Natural killer cell treated with Interleukin-12 subunit alpha and Interleukin-12 subunit beta and Interleukin-15 and Interleukin-18, amount 100 ng/mL, for 72 hours (primary cell): ENCODE measurements at regions not wholly inside any gene's neighbourhood (a gene's known extent, or its start where the extent isn't known, plus 50 kb on each side); places are given as distances from the start of the nearest gene placed in this dataset.

Source experiments
- ATAC-seq, 2 donors: fragments of 150-1000 bp; cut with Tn5 transposase in 1 of 2; sonication (Bioruptor Pico), chemical (Tn5 transposase) in 1 of 2; 2 replicates each; pipeline ENCODE4 v1.10.0; 2021
- DNase-seq: peaks from one replicate; pipeline ENCODE4 v3.0.0; 2022; ENCODE audit warnings: low spot score
- H3K27ac Mint-ChIP-seq, 2 donors: 1 replicate in 1 of 2; 2 replicates in 1 of 2; pipeline ENCODE4 v1.8.0; 2022; ENCODE audit warnings: mixed read lengths in 2 of 2, mild to moderate bottlenecking in 1 of 2, moderate library complexity in 1 of 2
- H3K27me3 Mint-ChIP-seq, 2 donors: 1 replicate in 1 of 2; 2 replicates in 1 of 2; pipeline ENCODE4 v1.8.0; 2022; ENCODE audit warnings: mixed read lengths in 2 of 2
- H3K36me3 Mint-ChIP-seq: one replicate; pipeline ENCODE4 v1.8.0; 2022; ENCODE audit warnings: mixed read lengths
- H3K4me1 Mint-ChIP-seq, 2 donors: 1 replicate in 1 of 2; 2 replicates in 1 of 2; pipeline ENCODE4 v1.8.0; 2022; ENCODE audit warnings: low read depth in 2 of 2, mixed read lengths in 2 of 2, mild to moderate bottlenecking in 1 of 2
- H3K4me3 Mint-ChIP-seq: one replicate; pipeline ENCODE4 v1.8.0; 2022; ENCODE audit warnings: mixed read lengths
- H3K9me3 Mint-ChIP-seq: 2 replicates; pipeline ENCODE4 v1.8.0; 2022; ENCODE audit warnings: mixed read lengths

DNA sequence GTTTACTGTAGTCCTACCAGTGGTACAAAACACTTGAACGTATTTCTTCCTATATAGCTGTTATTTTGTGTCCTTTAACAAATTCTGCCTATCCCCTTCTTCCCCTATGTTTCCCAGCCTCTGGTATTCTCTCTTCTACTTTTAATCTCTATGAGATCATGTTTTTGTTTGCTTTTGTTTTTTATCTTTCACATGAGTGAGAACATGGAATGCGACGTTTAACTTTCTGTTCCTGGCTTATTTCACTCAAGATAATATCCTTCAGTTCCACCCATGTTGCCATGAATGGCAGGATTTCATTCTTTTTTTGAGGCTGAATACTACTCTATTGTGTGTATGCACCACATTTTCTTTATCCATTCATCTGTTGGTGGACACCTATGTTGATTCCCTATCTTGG lies 634.4 kb upstream of the WWC1 start:
- H3K27ac Mint-ChIP-seq, result no peak overlapping the region
- H3K27me3 Mint-ChIP-seq, result no peaks in the 10 kb centered on the region
- no peak overlapping the region for H3K4me3 Mint-ChIP-seq
- H3K4me1 Mint-ChIP-seq, result no peaks in the 10 kb centered on the region
- H3K9me3 Mint-ChIP-seq, result peaks cover 4% of the 10 kb centered on the region
- DNase-seq (no peak), ATAC-seq (no peak)
- no peaks in the 10 kb centered on the region for H3K36me3 Mint-ChIP-seq

DNA sequence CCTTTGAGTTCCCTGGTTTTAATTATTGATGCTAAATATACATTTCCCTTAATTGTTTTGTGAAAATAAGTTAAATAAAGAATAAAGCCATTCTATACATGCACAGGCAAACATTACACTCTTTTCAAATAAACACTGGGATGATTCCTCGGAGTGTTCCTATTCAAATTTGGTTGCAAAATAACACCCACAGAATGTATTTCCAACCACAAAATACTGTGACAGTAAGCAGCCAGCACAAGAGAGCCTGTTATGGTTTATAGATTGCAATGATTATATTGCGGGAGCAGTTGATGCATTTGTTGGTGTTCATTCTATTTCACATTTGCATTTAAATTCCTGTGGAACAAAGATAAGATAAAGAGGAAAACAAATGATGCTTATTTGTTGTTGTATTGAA lies 632.6 kb upstream of the WWC1 start:
- no peak overlapping the region for H3K27ac Mint-ChIP-seq
- ATAC-seq (no peak), DNase-seq (no peak)
- no peaks in the 10 kb centered on the region for H3K4me1 Mint-ChIP-seq
- H3K9me3 Mint-ChIP-seq, result no peaks in the 10 kb centered on the region
- H3K36me3 Mint-ChIP-seq, result no peaks in the 10 kb centered on the region
- H3K27me3 Mint-ChIP-seq, result no peaks in the 10 kb centered on the region
- no peak overlapping the region for H3K4me3 Mint-ChIP-seq

DNA sequence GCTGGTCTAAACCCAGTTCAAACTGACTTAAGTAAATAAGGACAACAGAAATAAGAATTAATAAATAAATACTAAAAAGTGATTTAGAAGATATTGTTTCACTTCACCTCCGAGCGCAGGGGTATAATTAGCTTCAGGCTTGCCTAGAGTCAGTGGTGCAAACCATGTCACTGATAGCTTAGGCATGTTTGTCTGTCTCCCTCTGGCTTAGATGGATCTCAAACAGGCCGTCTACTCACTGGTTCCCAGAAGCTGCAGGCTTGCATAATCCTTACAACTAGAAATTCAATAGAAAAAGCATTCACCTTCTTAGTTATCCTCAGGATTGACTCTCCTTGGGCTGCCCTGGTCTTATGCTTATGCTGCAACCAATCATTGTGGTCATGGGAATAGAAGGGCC lies 629.8 kb upstream of the WWC1 start:
- Mint-ChIP-seq H3K4me3 (no peak overlapping the region), H3K36me3 (no peaks in the 10 kb centered on the region), H3K27ac (no peak overlapping the region), H3K4me1 (no peaks in the 10 kb centered on the region), H3K27me3 (no peaks in the 10 kb centered on the region), H3K9me3 (no peaks in the 10 kb centered on the region)
- ATAC-seq, result no peak
- DNase-seq, result no peak

DNA sequence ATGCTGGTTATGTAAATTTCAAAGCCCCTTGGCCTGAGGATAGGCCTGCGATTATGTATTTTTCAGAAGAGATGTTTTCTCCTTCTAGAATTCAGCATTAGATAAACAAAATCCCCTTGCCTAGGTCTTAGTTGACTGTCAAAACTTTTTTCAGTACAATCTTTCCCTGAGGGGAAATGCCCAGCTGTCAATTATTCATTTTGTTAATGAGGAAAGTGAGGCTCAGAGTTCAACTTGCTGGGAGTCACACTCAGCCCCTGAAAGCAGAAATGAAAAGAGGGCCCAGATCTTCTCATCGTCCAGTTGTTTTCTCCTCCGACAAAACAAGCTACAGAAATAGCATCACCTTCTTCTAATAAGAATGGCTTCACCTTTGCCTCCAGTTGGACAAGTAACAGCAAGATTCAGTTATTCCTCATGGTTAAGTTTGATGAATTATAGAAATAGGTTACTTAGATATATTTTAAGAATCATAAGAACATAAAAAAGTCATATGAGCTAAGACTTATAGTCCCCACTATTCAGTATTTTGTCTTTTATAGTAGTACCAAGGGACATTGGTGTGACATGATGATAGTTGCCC lies 627.1 kb upstream of the WWC1 start:
- H3K27me3 Mint-ChIP-seq, result no peaks in the 10 kb centered on the region
- H3K4me1 Mint-ChIP-seq, result no peaks in the 10 kb centered on the region
- no peaks in the 10 kb centered on the region for H3K9me3 Mint-ChIP-seq
- H3K27ac Mint-ChIP-seq, result no peak overlapping the region
- H3K4me3 Mint-ChIP-seq, result no peak overlapping the region
- no peaks in the 10 kb centered on the region for H3K36me3 Mint-ChIP-seq
- no peak for DNase-seq
- ATAC-seq, result no peak

DNA sequence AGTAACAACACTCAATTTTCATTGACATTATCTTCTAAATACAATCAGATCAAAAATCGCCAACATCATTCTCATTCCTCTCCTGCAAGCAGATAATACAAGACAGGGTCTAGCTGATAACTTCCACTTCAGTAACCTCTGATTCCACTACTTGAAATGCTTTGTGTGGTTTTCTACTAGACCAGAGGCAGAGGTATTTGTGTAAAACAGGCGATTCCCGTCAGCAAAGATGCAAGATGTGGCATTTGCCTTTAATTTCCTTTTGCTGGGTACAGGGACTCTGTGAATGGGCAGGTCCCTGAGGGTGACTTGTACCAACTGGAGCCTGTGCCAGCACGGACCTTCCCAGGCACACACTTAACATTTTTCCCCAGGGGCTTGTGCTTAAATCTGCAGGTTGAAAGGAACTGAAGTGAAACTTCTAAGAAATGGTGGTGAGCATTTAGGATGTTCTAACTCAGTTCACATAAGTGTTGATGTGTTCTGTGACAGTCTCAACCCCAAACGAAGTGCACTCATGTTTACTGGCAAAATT lies 625.5 kb upstream of the WWC1 start:
- Mint-ChIP-seq H3K4me1 (no peaks in the 10 kb centered on the region), H3K27ac (no peak overlapping the region), H3K9me3 (no peaks in the 10 kb centered on the region), H3K27me3 (no peaks in the 10 kb centered on the region), H3K4me3 (no peak overlapping the region), H3K36me3 (no peaks in the 10 kb centered on the region)
- DNase-seq (no peak), ATAC-seq (no peak)

DNA sequence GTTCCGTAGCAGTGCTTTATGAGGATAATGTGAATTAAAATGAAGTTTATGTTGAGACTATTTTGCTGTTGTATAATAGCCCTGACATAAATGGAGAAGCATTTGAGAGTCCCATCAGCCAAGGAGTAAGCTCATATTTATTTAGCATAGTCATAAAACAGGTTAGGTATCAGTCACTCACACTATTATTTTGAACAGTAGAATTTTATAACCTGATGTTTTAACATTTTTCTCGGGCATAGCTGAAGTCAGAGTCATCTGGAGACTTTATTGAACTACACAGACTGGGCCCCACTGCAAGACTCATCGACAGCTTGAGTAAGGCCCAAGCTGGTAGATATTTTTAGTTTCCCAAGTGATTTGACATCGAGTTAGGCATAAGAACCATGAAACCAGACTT lies 620.3 kb upstream of the WWC1 start:
- no peaks in the 10 kb centered on the region for H3K27me3 Mint-ChIP-seq
- H3K4me3 Mint-ChIP-seq, result no peak overlapping the region

DNA sequence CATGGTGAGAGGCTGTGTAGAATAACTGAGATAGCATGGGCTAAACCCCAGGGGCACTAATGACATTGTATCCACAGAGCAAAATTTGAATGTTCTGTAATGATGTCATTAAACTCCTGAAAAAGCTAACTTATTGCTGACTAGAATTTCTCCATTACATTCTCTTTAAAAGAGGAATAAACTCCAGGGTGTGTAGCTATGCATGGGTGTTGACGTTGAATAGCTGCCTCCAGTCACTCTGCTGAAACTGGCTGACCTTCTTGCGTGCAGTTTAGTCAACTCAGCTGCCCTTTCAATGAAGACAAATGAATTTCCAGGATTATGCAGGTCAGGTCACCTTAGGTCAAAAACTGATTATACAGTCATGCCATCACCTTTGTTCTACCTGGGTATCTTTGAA lies 617.5 kb upstream of the WWC1 start:
- H3K27me3 Mint-ChIP-seq, result no peaks in the 10 kb centered on the region
- peaks cover 7% of the 10 kb centered on the region for H3K9me3 Mint-ChIP-seq
- H3K36me3 Mint-ChIP-seq, result no peaks in the 10 kb centered on the region
- ATAC-seq (no peak), DNase-seq (no peak)
- no peak overlapping the region for H3K4me3 Mint-ChIP-seq
- H3K4me1 Mint-ChIP-seq, result no peaks in the 10 kb centered on the region
- no peak overlapping the region for H3K27ac Mint-ChIP-seq

More for the DNA sequence above, 620.3 kb upstream of the WWC1 start:
- no peaks in the 10 kb centered on the region for H3K4me1 Mint-ChIP-seq
- DNase-seq, result no peak
- peaks cover 2% of the 10 kb centered on the region for H3K9me3 Mint-ChIP-seq
- H3K27ac Mint-ChIP-seq, result no peak overlapping the region
- no peaks in the 10 kb centered on the region for H3K36me3 Mint-ChIP-seq
- ATAC-seq, result no peak

DNA sequence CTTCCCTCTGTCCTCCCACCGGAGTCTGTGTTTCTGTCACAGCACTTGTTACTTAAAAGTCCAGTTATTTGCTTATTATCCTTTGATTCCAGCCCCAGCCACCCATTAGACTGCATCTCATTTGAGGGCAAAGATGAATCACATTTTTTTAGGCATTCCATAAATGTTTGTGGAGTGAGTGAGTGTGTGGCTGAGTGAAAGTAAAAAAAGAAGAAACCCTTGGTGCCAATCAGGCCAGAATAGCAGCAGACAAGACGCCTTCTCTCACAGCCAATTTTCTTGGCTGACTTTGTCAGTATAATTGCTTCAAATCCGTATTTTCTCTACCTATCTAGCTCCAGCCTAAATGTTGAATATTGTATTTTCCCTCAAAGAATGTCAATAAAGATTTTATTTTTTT lies 613.0 kb upstream of the WWC1 start:
- no peak for ATAC-seq
- Mint-ChIP-seq H3K36me3 (no peaks in the 10 kb centered on the region), H3K27ac (no peak overlapping the region)

DNA sequence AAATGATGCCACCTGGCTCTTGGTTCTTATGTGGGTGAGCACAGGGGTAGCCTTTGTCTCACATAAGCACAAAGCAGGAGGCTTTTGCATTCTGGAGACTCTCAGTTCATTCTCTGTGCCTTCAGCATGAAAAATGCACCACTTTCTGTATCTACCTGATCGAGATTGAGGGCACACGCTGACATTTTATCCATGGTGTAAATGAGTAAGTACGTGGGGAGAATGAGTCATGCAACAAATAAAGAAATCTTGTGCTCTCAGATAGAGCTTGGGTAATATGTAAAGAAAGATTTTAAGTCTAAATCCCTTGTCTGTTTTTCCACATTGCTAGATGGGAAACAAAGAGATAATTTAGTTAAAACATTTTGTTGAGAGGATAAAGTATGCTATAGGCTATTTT lies 607.2 kb upstream of the WWC1 start:
- H3K4me3 Mint-ChIP-seq, result no peak overlapping the region
- no peaks in the 10 kb centered on the region for H3K36me3 Mint-ChIP-seq
- no peaks in the 10 kb centered on the region for H3K27me3 Mint-ChIP-seq
- ATAC-seq (no peak), DNase-seq (no peak)
- no peak overlapping the region for H3K27ac Mint-ChIP-seq
- no peaks in the 10 kb centered on the region for H3K4me1 Mint-ChIP-seq
- H3K9me3 Mint-ChIP-seq, result no peaks in the 10 kb centered on the region

More for the DNA sequence above, 613.0 kb upstream of the WWC1 start:
- Mint-ChIP-seq H3K4me3 (no peak overlapping the region), H3K4me1 (no peaks in the 10 kb centered on the region), H3K27me3 (no peaks in the 10 kb centered on the region), H3K9me3 (peaks cover 7% of the 10 kb centered on the region)
- no peak for DNase-seq

DNA sequence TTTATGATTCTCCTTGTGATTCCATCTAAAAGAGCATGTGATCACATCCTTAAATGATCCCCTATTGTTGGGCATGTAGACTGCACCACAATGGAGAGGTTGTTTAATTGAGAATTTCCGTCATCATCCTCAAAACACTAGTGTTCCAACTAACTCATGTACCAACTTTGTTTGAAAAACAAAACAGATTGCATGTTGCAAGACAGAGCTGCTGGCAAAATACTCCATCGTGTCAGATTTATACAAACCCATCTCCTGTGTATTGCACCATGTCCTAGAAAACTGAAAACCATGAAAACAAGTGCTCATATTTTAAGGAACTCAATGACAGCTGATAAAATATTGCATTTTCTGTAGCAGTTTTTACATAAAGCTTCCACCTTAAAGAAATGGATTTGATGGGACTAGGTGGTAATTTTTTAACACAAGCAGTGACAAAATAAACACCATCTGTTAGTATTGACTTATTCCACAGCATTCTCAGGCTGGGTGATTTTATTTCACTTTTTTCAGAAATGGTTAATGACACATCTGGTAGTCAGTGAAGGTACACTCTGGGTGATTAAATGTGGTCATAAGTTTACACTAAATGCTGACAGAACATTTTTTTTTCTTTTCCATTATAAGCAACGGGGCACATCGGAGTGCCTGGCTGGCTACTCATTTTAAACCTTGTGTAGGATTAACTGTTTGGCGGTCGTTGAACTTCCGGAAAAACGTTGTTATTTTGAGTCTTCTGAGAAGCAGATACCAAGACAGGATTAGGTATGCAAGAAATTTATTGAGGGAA lies 602.9 kb upstream of the WWC1 start:
- ATAC-seq (no peak), DNase-seq (no peak)
- no peaks in the 10 kb centered on the region for H3K4me1 Mint-ChIP-seq
- no peaks in the 10 kb centered on the region for H3K36me3 Mint-ChIP-seq
- no peak overlapping the region for H3K27ac Mint-ChIP-seq
- H3K27me3 Mint-ChIP-seq, result no peaks in the 10 kb centered on the region
- no peak overlapping the region for H3K4me3 Mint-ChIP-seq
- H3K9me3 Mint-ChIP-seq, result no peaks in the 10 kb centered on the region

DNA sequence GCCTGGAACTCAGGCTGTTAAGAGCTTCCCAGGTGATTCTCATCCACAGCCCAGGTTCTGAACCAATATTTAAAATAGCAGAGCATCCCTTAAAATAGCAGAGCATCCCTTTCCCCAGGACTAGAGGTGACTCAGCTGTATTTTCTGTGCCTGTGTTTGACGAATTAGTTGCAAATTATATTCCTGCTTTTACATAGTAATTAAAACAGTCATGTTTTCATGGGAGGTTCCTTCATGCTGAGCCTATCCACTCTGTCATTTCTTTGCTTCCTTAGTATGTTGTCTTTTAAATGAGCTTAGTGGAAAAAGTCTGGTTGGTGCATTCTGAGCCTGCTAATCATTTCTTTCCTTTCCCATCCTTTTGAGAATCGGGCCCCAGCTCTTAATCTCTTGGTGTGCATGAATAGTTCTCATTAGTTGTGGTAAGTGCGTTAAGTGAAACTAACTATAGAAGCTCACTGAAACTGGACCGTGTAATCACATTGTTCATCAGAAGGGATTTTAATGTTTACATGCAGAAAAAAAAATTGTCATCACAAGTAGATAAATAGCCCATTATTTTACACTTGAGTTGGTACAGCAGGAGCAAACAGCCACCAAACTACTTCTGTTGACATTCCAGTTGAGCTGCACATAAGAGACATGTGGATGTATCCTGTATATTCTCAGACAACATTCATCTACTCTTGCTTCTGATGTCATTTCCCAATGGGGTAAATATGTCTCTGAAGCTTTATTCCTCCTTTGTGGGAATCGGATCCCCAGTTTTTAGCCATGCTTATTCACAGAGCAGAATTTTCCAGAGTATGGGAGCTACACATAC lies 596.9 kb upstream of the WWC1 start:
- Mint-ChIP-seq H3K4me3 (no peak overlapping the region), H3K9me3 (peaks cover 11% of the 10 kb centered on the region), H3K27me3 (no peaks in the 10 kb centered on the region), H3K36me3 (no peaks in the 10 kb centered on the region), H3K4me1 (no peaks in the 10 kb centered on the region), H3K27ac (no peak overlapping the region)
- DNase-seq (no peak), ATAC-seq (no peak)

DNA sequence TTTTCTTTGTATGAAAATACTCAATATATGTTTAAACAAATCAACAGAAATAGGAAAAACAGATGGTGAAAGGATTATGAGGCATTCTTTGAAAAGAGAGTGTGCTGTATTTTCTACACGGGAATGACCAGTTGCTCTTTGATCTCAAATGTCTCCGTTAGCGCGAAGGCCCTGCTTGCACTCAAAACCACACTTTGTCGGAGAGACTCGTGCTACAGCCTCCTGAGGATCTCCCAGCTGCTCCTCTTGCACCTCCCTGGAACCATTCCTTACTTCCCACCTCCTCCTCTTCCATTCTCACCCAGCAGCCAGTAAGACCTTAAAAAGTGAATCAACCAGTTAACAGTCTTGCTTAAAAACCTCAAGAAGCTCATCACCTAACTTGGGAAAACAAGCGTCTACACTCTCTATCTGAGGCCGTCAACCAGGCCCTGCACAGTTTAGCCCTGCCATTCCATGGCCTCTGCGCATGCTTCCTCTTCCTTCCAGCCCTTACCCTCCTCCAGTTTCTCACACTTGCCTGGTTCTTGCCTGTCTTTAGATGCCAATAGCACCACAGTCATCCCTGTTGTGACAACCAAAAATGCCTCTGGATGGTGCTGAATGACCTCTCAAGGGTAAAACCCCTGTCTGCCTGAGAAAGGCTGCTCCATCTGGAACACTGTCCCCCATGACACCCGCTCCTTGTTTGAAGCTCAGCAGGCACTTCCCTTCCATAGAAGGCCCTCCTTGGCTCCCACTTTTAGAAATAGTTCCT lies 594.7 kb upstream of the WWC1 start:
- H3K27ac Mint-ChIP-seq, result no peak overlapping the region
- peaks cover 11% of the 10 kb centered on the region for H3K9me3 Mint-ChIP-seq
- DNase-seq, result no peak
- H3K36me3 Mint-ChIP-seq, result no peaks in the 10 kb centered on the region
- H3K4me3 Mint-ChIP-seq, result no peak overlapping the region
- H3K27me3 Mint-ChIP-seq, result no peaks in the 10 kb centered on the region
- no peaks in the 10 kb centered on the region for H3K4me1 Mint-ChIP-seq
- ATAC-seq, result no peak

DNA sequence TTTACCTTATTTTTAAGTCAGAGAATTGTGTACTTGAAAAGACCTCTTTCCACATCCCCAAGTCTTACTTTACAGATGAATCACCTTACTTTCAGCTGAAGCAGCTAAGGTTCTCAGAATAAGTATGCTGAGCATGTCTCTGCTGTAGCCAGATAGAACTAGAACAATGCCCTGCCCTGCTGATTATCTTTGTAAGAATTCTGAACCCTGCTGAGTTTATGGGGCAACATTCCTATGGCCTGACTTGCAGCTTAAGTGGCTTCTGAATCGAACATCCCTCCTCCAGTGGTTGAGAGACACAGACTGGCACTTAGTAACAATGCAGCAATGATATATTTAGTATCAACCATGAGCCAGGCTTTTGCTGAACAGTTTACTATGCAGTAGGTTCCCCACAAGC lies 592.0 kb upstream of the WWC1 start:
- Mint-ChIP-seq H3K27ac (no peak overlapping the region), H3K36me3 (no peaks in the 10 kb centered on the region), H3K9me3 (peaks cover 11% of the 10 kb centered on the region), H3K4me1 (no peaks in the 10 kb centered on the region), H3K27me3 (no peaks in the 10 kb centered on the region), H3K4me3 (no peak overlapping the region)
- DNase-seq, result no peak
- ATAC-seq, result no peak
